NCI-H345 treated with DMSO at 0.1 percent for 48 hours (cell line): ENCODE measurements at regions not wholly inside any gene's neighbourhood (a gene's known extent, or its start where the extent isn't known, plus 50 kb on each side); places are given as distances from the start of the nearest gene placed in this dataset.

ENCODE experiments used
- DNase-seq: peaks from one replicate; lab custom pipeline; 2025; ENCODE audit not compliant: unreplicated experiment; lab: John Stamatoyannopoulos, UW

- no peak for DNase-seq
Measured at GRCh38 chr1:37085393-37085792, 51.1 kb upstream of the GRIK3 start.

- no peak for DNase-seq
Measured at GRCh38 chr1:37089750-37090149, 55.4 kb upstream of the GRIK3 start.

- DNase-seq, result no peak
Measured at GRCh38 chr1:37090671-37091070, 56.4 kb upstream of the GRIK3 start.

- DNase-seq, result no peak
Measured at GRCh38 chr1:37092937-37093336, 58.6 kb upstream of the GRIK3 start.

- DNase-seq, result peak; percentile 99
Measured at GRCh38 chr1:37094302-37094701, 60.0 kb upstream of the GRIK3 start.

GRCh38 chr1:37096523-37096922 is 62.2 kb upstream of the GRIK3 start:
- DNase-seq, result no peak

- DNase-seq, result no peak
Measured at GRCh38 chr1:37097731-37098130, 63.4 kb upstream of the GRIK3 start.

GRCh38 chr1:37098237-37098636 is 63.9 kb upstream of the GRIK3 start:
- no peak for DNase-seq

GRCh38 chr1:37100310-37100709 is 66.0 kb upstream of the GRIK3 start:
- peak; percentile 28 for DNase-seq

- DNase-seq, result no peak
Measured at GRCh38 chr1:37102656-37103382, 68.5 kb upstream of the GRIK3 start.

- DNase-seq, result no peak
Measured at GRCh38 chr1:37105911-37106310, 71.6 kb upstream of the GRIK3 start.

- no peak for DNase-seq
Measured at GRCh38 chr1:37107153-37107907, 73.0 kb upstream of the GRIK3 start.

GRCh38 chr1:37108596-37109188 is 74.4 kb upstream of the GRIK3 start:
- no peak for DNase-seq

- no peak for DNase-seq
Measured at GRCh38 chr1:37112430-37112829, 78.1 kb upstream of the GRIK3 start.

GRCh38 chr1:37113285-37113997 is 79.1 kb upstream of the GRIK3 start:
- no peak for DNase-seq

GRCh38 chr1:37118790-37119189 is 84.5 kb upstream of the GRIK3 start:
- DNase-seq, result no peak

- DNase-seq, result no peak
Measured at GRCh38 chr1:37120279-37120678, 86.0 kb upstream of the GRIK3 start.

- no peak for DNase-seq
Measured at GRCh38 chr1:37123276-37124115, 89.2 kb upstream of the GRIK3 start.

GRCh38 chr1:37124501-37124900 is 90.2 kb upstream of the GRIK3 start:
- no peak for DNase-seq

GRCh38 chr1:37125295-37125694 is 91.0 kb upstream of the GRIK3 start:
- DNase-seq, result no peak
